HepG2 (cell line): ENCODE measurements at regions not wholly inside any gene's neighbourhood (a gene's known extent, or its start where the extent isn't known, plus 50 kb on each side); places are given as distances from the start of the nearest gene placed in this dataset.

Experiments
- ATF1 ChIP-seq: IDR thresholded peaks from 2 replicates; pipeline ENCODE4 v1.6.1; 2016; ENCODE audit warnings: mild to moderate bottlenecking, control low read depth
- HES4 ChIP-seq: sonication (generic); formaldehyde crosslinking; IDR thresholded peaks from 2 replicates; pipeline ENCODE4 v1.9.0; 2021; ENCODE audit warnings: mild to moderate bottlenecking, missing genetic modification reagents, borderline replicate concordance
- MXI1 ChIP-seq: IDR thresholded peaks from 3 replicates; pipeline ENCODE4 v1.6.1; 2012; ENCODE audit warnings: low read depth, low read length, inconsistent platforms, borderline replicate concordance
- NRL ChIP-seq: sonication (generic); formaldehyde crosslinking; IDR thresholded peaks from 2 replicates; pipeline ENCODE4 v1.5.0; 2020; ENCODE audit warnings: missing genetic modification reagents, mild to moderate bottlenecking, moderate library complexity, borderline replicate concordance
- SUZ12 ChIP-seq: fragments of 150-350 bp; IDR thresholded peaks from 2 replicates; pipeline ENCODE4 v1.6.1; 2014; ENCODE audit warnings: low read depth, low read length
- ZNF260 ChIP-seq: sonication (generic); formaldehyde crosslinking; IDR thresholded peaks from 2 replicates; pipeline ENCODE4 v1.4.0; 2020; ENCODE audit warnings: missing genetic modification reagents, low read depth, mild to moderate bottlenecking, borderline replicate concordance
- TF ChIP-seq, protein P1 (sequence below): sonication (generic); formaldehyde crosslinking; IDR thresholded peaks from 2 replicates; pipeline ENCODE4 v1.5.0; 2020; ENCODE audit warnings: mild to moderate bottlenecking, missing genetic modification reagents, borderline replicate concordance
- TF ChIP-seq, protein P2 (sequence below): sonication (generic); formaldehyde crosslinking; IDR thresholded peaks from 2 replicates; pipeline ENCODE4 v1.9.0; 2021; ENCODE audit warnings: mild to moderate bottlenecking, missing genetic modification reagents
- TF ChIP-seq, protein P3 (sequence below): sonication (generic); formaldehyde crosslinking; IDR thresholded peaks from 2 replicates; pipeline ENCODE4 v1.4.0; 2020; ENCODE audit warnings: missing genetic modification reagents

DNA sequence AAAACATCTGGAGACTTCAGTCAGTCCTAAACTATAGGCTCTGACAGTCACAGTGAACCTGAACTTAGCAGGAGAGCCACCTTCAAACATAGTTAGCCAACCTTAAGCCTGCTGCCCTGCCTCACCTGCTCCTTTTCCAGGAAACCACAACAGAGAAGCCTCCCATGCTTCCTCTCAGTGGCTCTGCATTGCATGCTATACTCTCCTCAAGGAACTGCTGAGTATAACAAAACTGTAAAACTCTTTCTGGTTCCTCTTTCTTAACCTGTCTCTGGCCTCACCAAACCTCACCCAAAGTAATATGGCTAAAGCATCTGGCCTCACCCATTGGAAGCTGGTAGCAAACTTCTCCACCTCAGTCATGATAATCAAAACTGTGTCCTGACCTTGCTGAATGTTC is 122.1 kb downstream of the ANKRD50 start:
- TF ChIP-seq NRL (CRISPR knock-in tag) (no peak), MXI1 (no peak), SUZ12 (no peak), HES4 (CRISPR knock-in tag) (no peak), ATF1 (no peak), ZNF260 (no peak)
- TF ChIP-seq, protein P1, sequence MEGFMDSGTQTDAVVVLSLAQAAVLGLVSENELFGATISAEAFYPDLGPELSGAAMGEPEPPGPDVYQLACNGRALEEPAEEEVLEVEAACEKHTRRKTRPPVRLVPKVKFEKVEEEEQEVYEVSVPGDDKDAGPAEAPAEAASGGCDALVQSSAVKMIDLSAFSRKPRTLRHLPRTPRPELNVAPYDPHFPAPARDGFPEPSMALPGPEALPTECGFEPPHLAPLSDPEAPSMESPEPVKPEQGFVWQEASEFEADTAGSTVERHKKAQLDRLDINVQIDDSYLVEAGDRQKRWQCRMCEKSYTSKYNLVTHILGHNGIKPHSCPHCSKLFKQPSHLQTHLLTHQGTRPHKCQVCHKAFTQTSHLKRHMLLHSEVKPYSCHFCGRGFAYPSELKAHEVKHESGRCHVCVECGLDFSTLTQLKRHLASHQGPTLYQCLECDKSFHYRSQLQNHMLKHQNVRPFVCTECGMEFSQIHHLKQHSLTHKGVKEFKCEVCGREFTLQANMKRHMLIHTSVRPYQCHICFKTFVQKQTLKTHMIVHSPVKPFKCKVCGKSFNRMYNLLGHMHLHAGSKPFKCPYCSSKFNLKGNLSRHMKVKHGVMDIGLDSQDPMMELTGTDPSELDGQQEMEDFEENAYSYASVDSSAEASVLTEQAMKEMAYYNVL (CRISPR knock-in tag), result no peak
- TF ChIP-seq, protein P2, sequence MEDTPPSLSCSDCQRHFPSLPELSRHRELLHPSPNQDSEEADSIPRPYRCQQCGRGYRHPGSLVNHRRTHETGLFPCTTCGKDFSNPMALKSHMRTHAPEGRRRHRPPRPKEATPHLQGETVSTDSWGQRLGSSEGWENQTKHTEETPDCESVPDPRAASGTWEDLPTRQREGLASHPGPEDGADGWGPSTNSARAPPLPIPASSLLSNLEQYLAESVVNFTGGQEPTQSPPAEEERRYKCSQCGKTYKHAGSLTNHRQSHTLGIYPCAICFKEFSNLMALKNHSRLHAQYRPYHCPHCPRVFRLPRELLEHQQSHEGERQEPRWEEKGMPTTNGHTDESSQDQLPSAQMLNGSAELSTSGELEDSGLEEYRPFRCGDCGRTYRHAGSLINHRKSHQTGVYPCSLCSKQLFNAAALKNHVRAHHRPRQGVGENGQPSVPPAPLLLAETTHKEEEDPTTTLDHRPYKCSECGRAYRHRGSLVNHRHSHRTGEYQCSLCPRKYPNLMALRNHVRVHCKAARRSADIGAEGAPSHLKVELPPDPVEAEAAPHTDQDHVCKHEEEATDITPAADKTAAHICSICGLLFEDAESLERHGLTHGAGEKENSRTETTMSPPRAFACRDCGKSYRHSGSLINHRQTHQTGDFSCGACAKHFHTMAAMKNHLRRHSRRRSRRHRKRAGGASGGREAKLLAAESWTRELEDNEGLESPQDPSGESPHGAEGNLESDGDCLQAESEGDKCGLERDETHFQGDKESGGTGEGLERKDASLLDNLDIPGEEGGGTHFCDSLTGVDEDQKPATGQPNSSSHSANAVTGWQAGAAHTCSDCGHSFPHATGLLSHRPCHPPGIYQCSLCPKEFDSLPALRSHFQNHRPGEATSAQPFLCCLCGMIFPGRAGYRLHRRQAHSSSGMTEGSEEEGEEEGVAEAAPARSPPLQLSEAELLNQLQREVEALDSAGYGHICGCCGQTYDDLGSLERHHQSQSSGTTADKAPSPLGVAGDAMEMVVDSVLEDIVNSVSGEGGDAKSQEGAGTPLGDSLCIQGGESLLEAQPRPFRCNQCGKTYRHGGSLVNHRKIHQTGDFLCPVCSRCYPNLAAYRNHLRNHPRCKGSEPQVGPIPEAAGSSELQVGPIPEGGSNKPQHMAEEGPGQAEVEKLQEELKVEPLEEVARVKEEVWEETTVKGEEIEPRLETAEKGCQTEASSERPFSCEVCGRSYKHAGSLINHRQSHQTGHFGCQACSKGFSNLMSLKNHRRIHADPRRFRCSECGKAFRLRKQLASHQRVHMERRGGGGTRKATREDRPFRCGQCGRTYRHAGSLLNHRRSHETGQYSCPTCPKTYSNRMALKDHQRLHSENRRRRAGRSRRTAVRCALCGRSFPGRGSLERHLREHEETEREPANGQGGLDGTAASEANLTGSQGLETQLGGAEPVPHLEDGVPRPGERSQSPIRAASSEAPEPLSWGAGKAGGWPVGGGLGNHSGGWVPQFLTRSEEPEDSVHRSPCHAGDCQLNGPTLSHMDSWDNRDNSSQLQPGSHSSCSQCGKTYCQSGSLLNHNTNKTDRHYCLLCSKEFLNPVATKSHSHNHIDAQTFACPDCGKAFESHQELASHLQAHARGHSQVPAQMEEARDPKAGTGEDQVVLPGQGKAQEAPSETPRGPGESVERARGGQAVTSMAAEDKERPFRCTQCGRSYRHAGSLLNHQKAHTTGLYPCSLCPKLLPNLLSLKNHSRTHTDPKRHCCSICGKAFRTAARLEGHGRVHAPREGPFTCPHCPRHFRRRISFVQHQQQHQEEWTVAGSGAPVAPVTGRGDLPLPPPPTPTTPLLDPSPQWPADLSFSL (CRISPR knock-in tag), result no peak
- TF ChIP-seq, protein P3, sequence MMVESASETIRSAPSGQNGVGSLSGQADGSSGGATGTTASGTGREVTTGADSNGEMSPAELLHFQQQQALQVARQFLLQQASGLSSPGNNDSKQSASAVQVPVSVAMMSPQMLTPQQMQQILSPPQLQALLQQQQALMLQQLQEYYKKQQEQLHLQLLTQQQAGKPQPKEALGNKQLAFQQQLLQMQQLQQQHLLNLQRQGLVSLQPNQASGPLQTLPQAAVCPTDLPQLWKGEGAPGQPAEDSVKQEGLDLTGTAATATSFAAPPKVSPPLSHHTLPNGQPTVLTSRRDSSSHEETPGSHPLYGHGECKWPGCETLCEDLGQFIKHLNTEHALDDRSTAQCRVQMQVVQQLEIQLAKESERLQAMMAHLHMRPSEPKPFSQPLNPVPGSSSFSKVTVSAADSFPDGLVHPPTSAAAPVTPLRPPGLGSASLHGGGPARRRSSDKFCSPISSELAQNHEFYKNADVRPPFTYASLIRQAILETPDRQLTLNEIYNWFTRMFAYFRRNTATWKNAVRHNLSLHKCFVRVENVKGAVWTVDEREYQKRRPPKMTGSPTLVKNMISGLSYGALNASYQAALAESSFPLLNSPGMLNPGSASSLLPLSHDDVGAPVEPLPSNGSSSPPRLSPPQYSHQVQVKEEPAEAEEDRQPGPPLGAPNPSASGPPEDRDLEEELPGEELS (CRISPR knock-in tag), result no peak
